GM23338 (cell line): ENCODE measurements at regions not wholly inside any gene's neighbourhood (a gene's known extent, or its start where the extent isn't known, plus 50 kb on each side); places are given as distances from the start of the nearest gene placed in this dataset.
"Not testable (repeated sequence)": the region's sequence is repeated elsewhere in the genome, so short reads cannot be mapped to it uniquely, and the experiment has no call there.

Source experiments
- ATAC-seq: fragments of 200-7000 bp; cut with Tn5 transposase; 3 replicates; pipeline ENCODE4 v1.9.1; 2020
- DNase-seq: peaks from one replicate; pipeline ENCODE4 v3.0.0-alpha.2; 2015; ENCODE audit warnings: low spot score
- H2AFZ ChIP-seq: fragments of 200-600 bp; sonication (generic); 2 replicates; pipeline ENCODE4 v1.8.0; 2016; ENCODE audit warnings: antibody characterized with exemption, mild to moderate bottlenecking, moderate library complexity
- H3F3A ChIP-seq: fragments of 200-600 bp; sonication (generic); replicated peaks from 2 replicates; pipeline ENCODE4 v1.8.0; 2017; ENCODE audit warnings: antibody characterized with exemption, mixed run types, low read depth
- H3K27ac ChIP-seq: fragments of 200-600 bp; sonication (generic); 2 replicates; pipeline ENCODE4 v1.6.1; 2016; ENCODE audit warnings: low read depth
- H3K27me3 ChIP-seq: fragments of 200-600 bp; sonication (generic); 2 replicates; pipeline ENCODE4 v1.8.0; 2016; ENCODE audit warnings: mild to moderate bottlenecking, mixed run types, moderate library complexity; ENCODE audit not compliant: insufficient read depth
- H3K36me3 ChIP-seq: fragments of 200-600 bp; sonication (generic); 2 replicates; pipeline ENCODE4 v1.8.0; 2016; ENCODE audit warnings: mild to moderate bottlenecking; ENCODE audit not compliant: insufficient read depth
- H3K4me1 ChIP-seq: fragments of 200-600 bp; sonication (generic); 2 replicates; pipeline ENCODE4 v1.8.0; 2016; ENCODE audit warnings: mild to moderate bottlenecking, moderate library complexity; ENCODE audit not compliant: insufficient read depth
- H3K4me2 ChIP-seq: fragments of 200-600 bp; sonication (generic); 2 replicates; pipeline ENCODE4 v1.7.1; 2017; ENCODE audit warnings: mixed run types
- H3K4me3 ChIP-seq: fragments of 200-600 bp; sonication (generic); 2 replicates; pipeline ENCODE4 v1.6.1; 2016; ENCODE audit warnings: mixed run types
- H3K79me2 ChIP-seq: fragments of 200-600 bp; sonication (generic); replicated peaks from 2 replicates; pipeline ENCODE4 v1.8.0; 2017; ENCODE audit warnings: mild to moderate bottlenecking; ENCODE audit not compliant: insufficient read depth
- H3K9me2 ChIP-seq: fragments of 200-600 bp; sonication (generic); 2 replicates; pipeline ENCODE4 v1.8.0; 2017; ENCODE audit not compliant: insufficient read depth
- H4K20me1 ChIP-seq: fragments of 200-600 bp; sonication (generic); replicated peaks from 2 replicates; pipeline ENCODE4 v1.8.0; 2017; ENCODE audit warnings: mild to moderate bottlenecking; ENCODE audit not compliant: insufficient read depth
- H3K27ac Mint-ChIP-seq: 2 replicates; pipeline ENCODE4 v1.8.0; 2020; ENCODE audit warnings: inconsistent platforms, mild to moderate bottlenecking, moderate library complexity, mixed read lengths
- H3K27me3 Mint-ChIP-seq: 3 replicates; pipeline ENCODE4 v1.8.0; 2022; ENCODE audit warnings: low read depth, mild to moderate bottlenecking, moderate library complexity, mixed read lengths, inconsistent platforms; ENCODE audit not compliant: insufficient read depth, poor library complexity
- H3K36me3 Mint-ChIP-seq: 3 replicates; pipeline ENCODE4 v1.8.0; 2021; ENCODE audit warnings: low read depth, mild to moderate bottlenecking, inconsistent platforms, moderate library complexity, mixed read lengths
- H3K4me1 Mint-ChIP-seq: 3 replicates; pipeline ENCODE4 v1.8.0; 2020; ENCODE audit warnings: mild to moderate bottlenecking, inconsistent platforms, mixed read lengths
- H3K4me3 Mint-ChIP-seq: 3 replicates; pipeline ENCODE4 v1.8.0; 2021; ENCODE audit warnings: moderate library complexity, mild to moderate bottlenecking, inconsistent platforms, mixed read lengths
- H3K9me3 Mint-ChIP-seq: 3 replicates; pipeline ENCODE4 v1.8.0; 2020; ENCODE audit warnings: moderate library complexity, mild to moderate bottlenecking, inconsistent platforms, mixed read lengths
- CREB1 ChIP-seq: fragments of 250-450 bp; sonication (Bioruptor Pico); IDR thresholded peaks from 2 replicates; pipeline ENCODE4 v1.5.0; 2020; ENCODE audit warnings: low read depth, mild to moderate bottlenecking, moderate library complexity
- EZH2 ChIP-seq: fragments of 200-600 bp; sonication (generic); IDR thresholded peaks from one replicate; pipeline ENCODE4 v1.8.0; 2017; ENCODE audit warnings: antibody characterized with exemption, mild to moderate bottlenecking, low read depth; ENCODE audit not compliant: unreplicated experiment
- NANOG ChIP-seq: IDR thresholded peaks from 2 replicates; pipeline ENCODE4 v1.6.1; 2016; ENCODE audit warnings: antibody characterized with exemption, borderline replicate concordance
- POLR2AphosphoS5 ChIP-seq: IDR thresholded peaks from 2 replicates; pipeline ENCODE4 v1.6.1; 2016; ENCODE audit warnings: antibody characterized with exemption, low read depth
- STAT1 ChIP-seq: IDR thresholded peaks from one replicate; pipeline ENCODE4 v1.6.1; 2016; ENCODE audit warnings: antibody characterized with exemption; ENCODE audit not compliant: unreplicated experiment
- ZNF114 ChIP-seq: fragments of 250-450 bp; sonication (Bioruptor Pico); IDR thresholded peaks from 2 replicates; pipeline ENCODE4 v1.5.0; 2020; ENCODE audit warnings: mild to moderate bottlenecking, moderate library complexity
- ZNF331 ChIP-seq: fragments of 250-450 bp; sonication (Bioruptor Pico); IDR thresholded peaks from 2 replicates; pipeline ENCODE4 v1.5.0; 2020; ENCODE audit warnings: low read depth, mild to moderate bottlenecking, moderate library complexity
- TF ChIP-seq, protein P1 (sequence below), 2 experiments: fragments of 200-600 bp in 1 of 2; sonication (generic) in 1 of 2; conservative IDR thresholded peaks; 2 replicates each; pipeline versions ENCODE4 v1.5.1 to v1.6.1; 2016 to 2017; ENCODE audit warnings: antibody characterized with exemption in 2 of 2, low read depth in 2 of 2, mild to moderate bottlenecking in 2 of 2, moderate library complexity in 1 of 2
- TF ChIP-seq, protein P2 (sequence below): fragments of 250-450 bp; sonication (Bioruptor Pico); IDR thresholded peaks from 2 replicates; pipeline ENCODE4 v1.5.0; 2020; ENCODE audit warnings: mild to moderate bottlenecking, moderate library complexity

DNA sequence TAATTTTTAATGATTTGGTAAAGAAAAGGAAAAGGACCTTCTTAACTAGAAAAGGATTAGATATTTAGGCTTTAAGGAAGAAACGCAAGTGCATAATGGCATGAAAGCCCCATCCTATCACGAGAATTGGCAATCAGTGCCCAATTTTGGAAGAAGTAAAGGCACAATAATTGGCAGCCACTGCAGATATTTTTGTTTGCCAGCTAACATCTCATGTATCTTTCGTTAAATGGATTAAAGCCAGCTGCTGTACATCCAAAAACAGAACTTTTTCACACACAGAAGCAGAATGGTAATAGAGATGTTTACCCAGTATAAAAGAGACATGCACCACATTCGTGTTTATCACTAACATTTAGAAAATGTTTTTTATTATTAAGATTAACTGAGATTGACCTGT is 180.3 kb downstream of the C6orf118 start:
- H3K36me3 ChIP-seq: no peaks in the 10 kb centered on the region
- Mint-ChIP-seq H3K4me1 (no peaks in the 10 kb centered on the region), H3K27ac (no peak overlapping the region), H3K9me3 (peaks cover 24% of the 10 kb centered on the region), H3K4me3 (no peak overlapping the region), H3K27me3 (peaks cover 2% of the 10 kb centered on the region), H3K36me3 (peaks cover 4% of the 10 kb centered on the region; the same call in 1 of the 3 replicates)
- no peak for DNase-seq
- no peak for ATAC-seq
- H3K4me3 ChIP-seq: no peak overlapping the region
- no peak overlapping the region for H2AFZ ChIP-seq
- no peaks in the 10 kb centered on the region for H4K20me1 ChIP-seq
- no peaks in the 10 kb centered on the region for H3K9me2 ChIP-seq
- no peaks in the 10 kb centered on the region for H3K27me3 ChIP-seq
- H3K4me1 ChIP-seq: no peaks in the 10 kb centered on the region
- no peak overlapping the region for H3K27ac ChIP-seq
- H3K79me2 ChIP-seq: no peaks in the 10 kb centered on the region
- no peaks in the 10 kb centered on the region for H3F3A ChIP-seq
- TF ChIP-seq NANOG (no peak), ZNF331 (CRISPR knock-in tag) (no peak), POLR2AphosphoS5 (no peak), STAT1 (no peak), ZNF114 (no peak), EZH2 (no peak), CREB1 (CRISPR knock-in tag) (no peak)
- TF ChIP-seq, protein P1, sequence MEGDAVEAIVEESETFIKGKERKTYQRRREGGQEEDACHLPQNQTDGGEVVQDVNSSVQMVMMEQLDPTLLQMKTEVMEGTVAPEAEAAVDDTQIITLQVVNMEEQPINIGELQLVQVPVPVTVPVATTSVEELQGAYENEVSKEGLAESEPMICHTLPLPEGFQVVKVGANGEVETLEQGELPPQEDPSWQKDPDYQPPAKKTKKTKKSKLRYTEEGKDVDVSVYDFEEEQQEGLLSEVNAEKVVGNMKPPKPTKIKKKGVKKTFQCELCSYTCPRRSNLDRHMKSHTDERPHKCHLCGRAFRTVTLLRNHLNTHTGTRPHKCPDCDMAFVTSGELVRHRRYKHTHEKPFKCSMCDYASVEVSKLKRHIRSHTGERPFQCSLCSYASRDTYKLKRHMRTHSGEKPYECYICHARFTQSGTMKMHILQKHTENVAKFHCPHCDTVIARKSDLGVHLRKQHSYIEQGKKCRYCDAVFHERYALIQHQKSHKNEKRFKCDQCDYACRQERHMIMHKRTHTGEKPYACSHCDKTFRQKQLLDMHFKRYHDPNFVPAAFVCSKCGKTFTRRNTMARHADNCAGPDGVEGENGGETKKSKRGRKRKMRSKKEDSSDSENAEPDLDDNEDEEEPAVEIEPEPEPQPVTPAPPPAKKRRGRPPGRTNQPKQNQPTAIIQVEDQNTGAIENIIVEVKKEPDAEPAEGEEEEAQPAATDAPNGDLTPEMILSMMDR (conservative IDR thresholded peaks at IDR 0.05; ENCODE audit: low read depth in 2 of 2): no peak
- TF ChIP-seq, protein P2, sequence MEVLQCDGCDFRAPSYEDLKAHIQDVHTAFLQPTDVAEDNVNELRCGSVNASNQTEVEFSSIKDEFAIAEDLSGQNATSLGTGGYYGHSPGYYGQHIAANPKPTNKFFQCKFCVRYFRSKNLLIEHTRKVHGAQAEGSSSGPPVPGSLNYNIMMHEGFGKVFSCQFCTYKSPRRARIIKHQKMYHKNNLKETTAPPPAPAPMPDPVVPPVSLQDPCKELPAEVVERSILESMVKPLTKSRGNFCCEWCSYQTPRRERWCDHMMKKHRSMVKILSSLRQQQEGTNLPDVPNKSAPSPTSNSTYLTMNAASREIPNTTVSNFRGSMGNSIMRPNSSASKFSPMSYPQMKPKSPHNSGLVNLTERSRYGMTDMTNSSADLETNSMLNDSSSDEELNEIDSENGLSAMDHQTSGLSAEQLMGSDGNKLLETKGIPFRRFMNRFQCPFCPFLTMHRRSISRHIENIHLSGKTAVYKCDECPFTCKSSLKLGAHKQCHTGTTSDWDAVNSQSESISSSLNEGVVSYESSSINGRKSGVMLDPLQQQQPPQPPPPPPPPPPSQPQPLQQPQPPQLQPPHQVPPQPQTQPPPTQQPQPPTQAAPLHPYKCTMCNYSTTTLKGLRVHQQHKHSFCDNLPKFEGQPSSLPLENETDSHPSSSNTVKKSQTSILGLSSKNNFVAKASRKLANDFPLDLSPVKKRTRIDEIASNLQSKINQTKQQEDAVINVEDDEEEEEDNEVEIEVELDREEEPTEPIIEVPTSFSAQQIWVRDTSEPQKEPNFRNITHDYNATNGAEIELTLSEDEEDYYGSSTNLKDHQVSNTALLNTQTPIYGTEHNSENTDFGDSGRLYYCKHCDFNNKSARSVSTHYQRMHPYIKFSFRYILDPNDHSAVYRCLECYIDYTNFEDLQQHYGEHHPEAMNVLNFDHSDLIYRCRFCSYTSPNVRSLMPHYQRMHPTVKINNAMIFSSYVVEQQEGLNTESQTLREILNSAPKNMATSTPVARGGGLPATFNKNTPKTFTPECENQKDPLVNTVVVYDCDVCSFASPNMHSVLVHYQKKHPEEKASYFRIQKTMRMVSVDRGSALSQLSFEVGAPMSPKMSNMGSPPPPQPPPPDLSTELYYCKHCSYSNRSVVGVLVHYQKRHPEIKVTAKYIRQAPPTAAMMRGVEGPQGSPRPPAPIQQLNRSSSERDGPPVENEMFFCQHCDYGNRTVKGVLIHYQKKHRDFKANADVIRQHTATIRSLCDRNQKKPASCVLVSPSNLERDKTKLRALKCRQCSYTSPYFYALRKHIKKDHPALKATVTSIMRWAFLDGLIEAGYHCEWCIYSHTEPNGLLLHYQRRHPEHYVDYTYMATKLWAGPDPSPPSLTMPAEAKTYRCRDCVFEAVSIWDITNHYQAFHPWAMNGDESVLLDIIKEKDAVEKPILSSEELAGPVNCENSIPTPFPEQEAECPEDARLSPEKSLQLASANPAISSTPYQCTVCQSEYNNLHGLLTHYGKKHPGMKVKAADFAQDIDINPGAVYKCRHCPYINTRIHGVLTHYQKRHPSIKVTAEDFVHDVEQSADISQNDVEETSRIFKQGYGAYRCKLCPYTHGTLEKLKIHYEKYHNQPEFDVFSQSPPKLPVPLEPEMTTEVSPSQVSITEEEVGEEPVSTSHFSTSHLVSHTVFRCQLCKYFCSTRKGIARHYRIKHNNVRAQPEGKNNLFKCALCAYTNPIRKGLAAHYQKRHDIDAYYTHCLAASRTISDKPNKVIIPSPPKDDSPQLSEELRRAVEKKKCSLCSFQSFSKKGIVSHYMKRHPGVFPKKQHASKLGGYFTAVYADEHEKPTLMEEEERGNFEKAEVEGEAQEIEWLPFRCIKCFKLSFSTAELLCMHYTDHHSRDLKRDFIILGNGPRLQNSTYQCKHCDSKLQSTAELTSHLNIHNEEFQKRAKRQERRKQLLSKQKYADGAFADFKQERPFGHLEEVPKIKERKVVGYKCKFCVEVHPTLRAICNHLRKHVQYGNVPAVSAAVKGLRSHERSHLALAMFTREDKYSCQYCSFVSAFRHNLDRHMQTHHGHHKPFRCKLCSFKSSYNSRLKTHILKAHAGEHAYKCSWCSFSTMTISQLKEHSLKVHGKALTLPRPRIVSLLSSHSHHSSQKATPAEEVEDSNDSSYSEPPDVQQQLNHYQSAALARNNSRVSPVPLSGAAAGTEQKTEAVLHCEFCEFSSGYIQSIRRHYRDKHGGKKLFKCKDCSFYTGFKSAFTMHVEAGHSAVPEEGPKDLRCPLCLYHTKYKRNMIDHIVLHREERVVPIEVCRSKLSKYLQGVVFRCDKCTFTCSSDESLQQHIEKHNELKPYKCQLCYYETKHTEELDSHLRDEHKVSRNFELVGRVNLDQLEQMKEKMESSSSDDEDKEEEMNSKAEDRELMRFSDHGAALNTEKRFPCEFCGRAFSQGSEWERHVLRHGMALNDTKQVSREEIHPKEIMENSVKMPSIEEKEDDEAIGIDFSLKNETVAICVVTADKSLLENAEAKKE (CRISPR knock-in tag): no peak
- no peak overlapping the region for H3K4me2 ChIP-seq

DNA sequence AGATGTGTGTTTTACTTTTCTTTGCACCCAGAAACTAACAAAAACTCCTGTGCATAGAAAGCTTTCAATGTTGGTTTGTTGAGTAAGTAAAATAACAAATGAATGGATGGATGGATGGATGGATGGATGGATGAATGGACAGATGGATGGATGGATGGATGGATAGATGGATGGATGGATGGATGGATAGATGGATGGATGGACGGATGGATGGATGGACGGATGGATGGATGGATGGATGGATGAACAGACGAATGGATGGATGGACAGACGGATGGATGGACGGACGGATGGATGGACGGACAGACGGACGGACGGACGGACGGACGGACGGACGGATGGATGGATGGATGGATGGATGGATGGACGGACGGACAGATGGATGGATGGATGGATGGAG is 181.7 kb downstream of the C6orf118 start:
- H3K27me3 Mint-ChIP-seq, H3K27ac Mint-ChIP-seq, H3K4me3 ChIP-seq, ATAC-seq, H3K4me1 Mint-ChIP-seq, H3K9me2 ChIP-seq, H3K27me3 ChIP-seq, H3K79me2 ChIP-seq, H3K36me3 Mint-ChIP-seq, H4K20me1 ChIP-seq, DNase-seq, H3K36me3 ChIP-seq, H3K27ac ChIP-seq, H2AFZ ChIP-seq, H3K4me2 ChIP-seq, H3F3A ChIP-seq, H3K4me3 Mint-ChIP-seq, H3K4me1 ChIP-seq: not testable (repeated sequence)
- H3K9me3 Mint-ChIP-seq: peaks cover 28% of the 10 kb centered on the region

DNA sequence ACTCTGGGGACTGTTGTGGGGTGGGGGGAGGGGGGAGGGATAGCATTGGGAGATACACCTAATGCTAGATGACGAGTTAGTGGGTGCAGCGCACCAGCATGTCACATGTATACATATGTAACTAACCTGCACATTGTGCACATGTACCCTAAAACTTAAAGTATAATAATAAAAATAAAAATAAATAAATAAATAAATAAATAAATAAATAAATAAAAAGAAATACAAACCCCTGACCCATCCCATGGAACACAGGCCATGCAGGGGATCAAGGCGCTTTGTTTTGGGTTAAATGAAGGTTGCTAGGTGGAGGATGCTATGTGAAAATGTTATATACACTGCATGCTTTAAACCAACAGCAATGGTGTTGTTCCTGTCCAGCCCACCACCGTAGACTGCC is 184.7 kb downstream of the C6orf118 start:
- H3K36me3 Mint-ChIP-seq, H3K4me3 Mint-ChIP-seq: not testable (repeated sequence)

More for the DNA sequence above, 184.7 kb downstream of the C6orf118 start:
- H3K36me3 ChIP-seq, H3K27me3 Mint-ChIP-seq, ATAC-seq, DNase-seq, H3K27me3 ChIP-seq, H3K4me3 ChIP-seq, H3K4me2 ChIP-seq, H3K9me2 ChIP-seq, H3K27ac ChIP-seq, H3K27ac Mint-ChIP-seq, H2AFZ ChIP-seq, H3K79me2 ChIP-seq, H3F3A ChIP-seq, H3K4me1 ChIP-seq, H3K4me1 Mint-ChIP-seq, H4K20me1 ChIP-seq: not testable (repeated sequence)
- H3K9me3 Mint-ChIP-seq: peaks cover 17% of the 10 kb centered on the region
